Breast epithelium (tissue), 4 donors: ENCODE measurements at regions not wholly inside any gene's neighbourhood (a gene's known extent, or its start where the extent isn't known, plus 50 kb on each side); places are given as distances from the start of the nearest gene placed in this dataset.

Source experiments
- DNase-seq, 2 donors: peaks; one replicate each; pipeline ENCODE4 v3.0.0-alpha.2; 2019; ENCODE audit warnings: low spot score in 2 of 2
- H3K27ac ChIP-seq, 2 donors: fragments of 200-600 bp; sonication (generic) in 1 of 2; one replicate each; pipeline ENCODE4 v1.5.1; 2016 to 2019; ENCODE audit warnings: mild to moderate bottlenecking in 1 of 2
- H3K27me3 ChIP-seq, 2 donors: fragments of 200-600 bp; sonication (generic) in 1 of 2; one replicate each; pipeline versions ENCODE4 v1.5.1 to v1.6.0; 2017 to 2019; ENCODE audit warnings: control low read depth in 1 of 2, mild to moderate bottlenecking in 1 of 2
- H3K36me3 ChIP-seq: fragments of 200-600 bp; one replicate; pipeline ENCODE4 v1.5.1; 2019
- H3K4me1 ChIP-seq, 2 donors: fragments of 200-600 bp; sonication (generic); one replicate each; pipeline ENCODE4 v1.5.1; 2016 to 2019; ENCODE audit warnings: control low read depth in 1 of 2
- H3K4me3 ChIP-seq, 3 donors: fragments of 200-600 bp; sonication (generic); 1 replicate in 2 of 3; 2 replicates in 1 of 3; pipeline ENCODE4 v1.5.1; 2016 to 2019; ENCODE audit warnings: mild to moderate bottlenecking in 3 of 3, moderate library complexity in 2 of 3
- H3K9me3 ChIP-seq, 2 donors: fragments of 200-600 bp; sonication (generic) in 1 of 2; one replicate each; pipeline ENCODE4 v1.5.1; 2016 to 2019; ENCODE audit warnings: control low read depth in 1 of 2
- CTCF ChIP-seq, 3 donors: fragments of 450-650 bp; IDR thresholded peaks; one replicate each; pipeline ENCODE4 v1.5.1; 2016 to 2017; ENCODE audit warnings: antibody characterized with exemption in 3 of 3, mild to moderate bottlenecking in 3 of 3, moderate library complexity in 3 of 3
- POLR2A ChIP-seq: fragments of 450-650 bp; IDR thresholded peaks from one replicate; pipeline ENCODE4 v1.6.1; 2016; ENCODE audit warnings: antibody characterized with exemption, mild to moderate bottlenecking, moderate library complexity
- POLR2AphosphoS5 ChIP-seq, 3 donors: sonication (generic); formaldehyde crosslinking; IDR thresholded peaks; one replicate each; pipeline ENCODE4 v1.6.1; 2017; ENCODE audit warnings: antibody characterized with exemption in 3 of 3
- intact Hi-C: fragments of 100-400 bp; cut with DNase I; formaldehyde crosslinking; loops from one replicate; pipeline ENCODE4 v1.15.1; 2023; ENCODE audit warnings: low total_unique reads

GRCh38 chr10:10891124-10892082 lies 126.3 kb upstream of the CELF2 start:
- H3K4me1 ChIP-seq: no peaks in the 10 kb centered on the region
- TF ChIP-seq POLR2A: no peak
- DNase-seq: no peak
- H3K36me3 ChIP-seq: no peaks in the 10 kb centered on the region
- no peaks in the 10 kb centered on the region for H3K27me3 ChIP-seq
- no peaks in the 10 kb centered on the region for H3K9me3 ChIP-seq
- H3K4me3 ChIP-seq: no peak overlapping the region
- intact Hi-C loops: no loop called here
- H3K27ac ChIP-seq: no peak overlapping the region

GRCh38 chr10:10892290-10892875 lies 125.3 kb upstream of the CELF2 start:
- H3K36me3 ChIP-seq: no peaks in the 10 kb centered on the region
- H3K4me1 ChIP-seq: no peaks in the 10 kb centered on the region
- no peak for DNase-seq
- TF ChIP-seq CTCF (IDR thresholded peaks at IDR 0.05) (no peak), POLR2A (no peak), POLR2AphosphoS5 (IDR thresholded peaks at IDR 0.05) (no peak)
- H3K4me3 ChIP-seq: no peak overlapping the region
- H3K9me3 ChIP-seq: no peaks in the 10 kb centered on the region
- intact Hi-C loops: no loop called here
- H3K27me3 ChIP-seq: no peaks in the 10 kb centered on the region
- no peak overlapping the region for H3K27ac ChIP-seq

GRCh38 chr10:10897400-10897799 lies 120.3 kb upstream of the CELF2 start:
- intact Hi-C loops: no loop called here
- TF ChIP-seq POLR2A: no peak
- no peak for TF ChIP-seq CTCF (IDR thresholded peaks at IDR 0.05)
- TF ChIP-seq POLR2AphosphoS5 (IDR thresholded peaks at IDR 0.05): no peak
- no peak overlapping the region for H3K27ac ChIP-seq

GRCh38 chr10:10901906-10902305 lies 115.8 kb upstream of the CELF2 start:
- Histone ChIP-seq H3K9me3 (no peaks in the 10 kb centered on the region), H3K4me3 (no peak overlapping the region), H3K4me1 (no peaks in the 10 kb centered on the region), H3K27me3 (no peaks in the 10 kb centered on the region), H3K36me3 (no peaks in the 10 kb centered on the region), H3K27ac (no peak overlapping the region)
- TF ChIP-seq POLR2A (no peak), CTCF (IDR thresholded peaks at IDR 0.05) (no peak), POLR2AphosphoS5 (IDR thresholded peaks at IDR 0.05) (no peak)
- intact Hi-C loops: loop anchor here (10.0 kb wide), 1 partner anchor 817 kb away; no protein-coding TSS in a partner anchor
- DNase-seq: no peak

More at GRCh38 chr10:10897400-10897799, 120.3 kb upstream of the CELF2 start:
- no peak for DNase-seq
- Histone ChIP-seq H3K9me3 (no peaks in the 10 kb centered on the region), H3K4me3 (no peak overlapping the region), H3K4me1 (no peaks in the 10 kb centered on the region), H3K27me3 (no peaks in the 10 kb centered on the region), H3K36me3 (no peaks in the 10 kb centered on the region)

GRCh38 chr10:10902951-10903350 lies 114.7 kb upstream of the CELF2 start:
- H3K27ac ChIP-seq: no peak overlapping the region
- H3K4me1 ChIP-seq: no peaks in the 10 kb centered on the region
- no peaks in the 10 kb centered on the region for H3K9me3 ChIP-seq
- H3K36me3 ChIP-seq: no peaks in the 10 kb centered on the region
- intact Hi-C loops: loop anchor here (10.0 kb wide), 1 partner anchor 818 kb away; no protein-coding TSS in a partner anchor
- no peak overlapping the region for H3K4me3 ChIP-seq
- no peak for DNase-seq
- H3K27me3 ChIP-seq: no peaks in the 10 kb centered on the region
- TF ChIP-seq POLR2AphosphoS5 (IDR thresholded peaks at IDR 0.05) (no peak), POLR2A (no peak), CTCF (IDR thresholded peaks at IDR 0.05) (no peak)
